Uterus (tissue), 2 donors: ENCODE measurements at regions not wholly inside any gene's neighbourhood (a gene's known extent, or its start where the extent isn't known, plus 50 kb on each side); places are given as distances from the start of the nearest gene placed in this dataset.

Source experiments
- CTCF ChIP-seq, 4 experiments: fragments of 200-600 bp in 2 of 4; fragments of 450-650 bp in 2 of 4; sonication (generic) in 2 of 4; IDR thresholded peaks; one replicate each; pipeline ENCODE4 v1.5.1; 2016 to 2019; ENCODE audit warnings: antibody characterized with exemption in 4 of 4, mild to moderate bottlenecking in 2 of 4, moderate library complexity in 1 of 4
- POLR2A ChIP-seq, 2 donors: fragments of 450-650 bp; IDR thresholded peaks; one replicate each; pipeline ENCODE4 v1.6.1; 2016; ENCODE audit warnings: antibody characterized with exemption in 2 of 2, mild to moderate bottlenecking in 1 of 2, moderate library complexity in 1 of 2

- TF ChIP-seq CTCF (IDR thresholded peaks at IDR 0.05) (no peak), POLR2A (IDR thresholded peaks at IDR 0.05) (no peak)
These were observed 550.0 kb upstream of the SYT4 start for GRCh38 chr18:43827311-43827710.
